Smooth muscle cell (in vitro differentiated cells): ENCODE measurements at regions not wholly inside any gene's neighbourhood (a gene's known extent, or its start where the extent isn't known, plus 50 kb on each side); places are given as distances from the start of the nearest gene placed in this dataset.

ENCODE experiments used
- DNase-seq: peaks from one replicate; lab custom pipeline; 2025; ENCODE audit not compliant: unreplicated experiment; lab: John Stamatoyannopoulos, UW
- H2AFZ ChIP-seq: fragments of 200-600 bp; sonication (generic); 2 replicates; pipeline ENCODE4 v1.6.0; 2016; ENCODE audit warnings: antibody characterized with exemption, low read depth, mild to moderate bottlenecking
- H3F3A ChIP-seq: fragments of 200-600 bp; sonication (generic); 2 replicates; pipeline ENCODE4 v1.6.0; 2017; ENCODE audit warnings: antibody characterized with exemption, low read depth
- H3K27ac ChIP-seq: fragments of 200-600 bp; sonication (generic); 2 replicates; pipeline ENCODE4 v1.5.1; 2016; ENCODE audit warnings: low read depth, mild to moderate bottlenecking
- H3K27me3 ChIP-seq: fragments of 200-600 bp; sonication (generic); 2 replicates; pipeline ENCODE4 v1.6.1; 2016; ENCODE audit warnings: low read depth, mild to moderate bottlenecking
- H3K36me3 ChIP-seq: fragments of 200-600 bp; sonication (generic); 2 replicates; pipeline ENCODE4 v1.5.1; 2016; ENCODE audit warnings: low read depth
- H3K4me1 ChIP-seq: fragments of 200-600 bp; sonication (generic); 2 replicates; pipeline ENCODE4 v1.5.1; 2016; ENCODE audit warnings: low read depth
- H3K4me2 ChIP-seq: fragments of 200-600 bp; sonication (generic); 2 replicates; pipeline ENCODE4 v1.6.0; 2016; ENCODE audit warnings: mild to moderate bottlenecking
- H3K4me3 ChIP-seq: fragments of 200-600 bp; sonication (generic); 2 replicates; pipeline ENCODE4 v1.5.1; 2016; ENCODE audit warnings: mild to moderate bottlenecking
- H3K79me2 ChIP-seq: fragments of 200-600 bp; sonication (generic); 2 replicates; pipeline ENCODE4 v1.6.0; 2016; ENCODE audit warnings: low read depth, mild to moderate bottlenecking
- H3K9ac ChIP-seq: fragments of 200-600 bp; sonication (generic); 2 replicates; pipeline ENCODE4 v1.6.0; 2016; ENCODE audit warnings: low read depth
- H3K9me3 ChIP-seq: fragments of 200-600 bp; sonication (generic); replicated peaks from 2 replicates; pipeline ENCODE4 v1.5.1; 2016; ENCODE audit warnings: low read depth
- H4K20me1 ChIP-seq: fragments of 200-600 bp; sonication (generic); 2 replicates; pipeline ENCODE4 v1.6.0; 2016; ENCODE audit warnings: low read depth
- WGBS: methylation state at CpG from one replicate; pipeline ENCODE4 v1.1.7; 2016; ENCODE audit warnings: low lambda C conversion rate; 5-methylcytosine and 5-hydroxymethylcytosine counted together
- TF ChIP-seq, protein P1 (sequence below): fragments of 200-600 bp; sonication (generic); IDR thresholded peaks from 2 replicates; pipeline ENCODE4 v1.5.1; 2017; ENCODE audit warnings: borderline replicate concordance, mild to moderate bottlenecking, antibody characterized with exemption; ENCODE audit not compliant: insufficient read depth, poor library complexity, severe bottlenecking

DNA sequence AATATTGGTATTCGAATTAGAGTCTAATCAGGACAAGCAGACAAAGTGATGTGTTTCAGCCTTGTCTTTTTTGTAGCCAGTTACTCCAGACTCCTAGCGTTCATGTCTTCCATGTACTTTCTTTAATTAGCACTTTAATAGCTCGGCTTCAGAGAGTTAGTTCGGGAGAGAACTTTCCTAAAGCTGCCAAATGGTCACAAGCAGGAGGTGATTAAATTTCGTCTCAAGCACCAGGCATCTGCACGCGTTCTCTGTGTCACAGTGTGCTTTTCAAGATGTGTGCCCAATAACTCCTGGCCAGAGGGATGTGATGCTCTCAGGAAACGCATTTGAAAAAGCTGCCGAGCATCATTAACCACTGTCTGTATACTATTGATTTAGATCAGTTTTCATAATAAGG, 790.8 kb downstream of the SOCS6 start:
- Histone ChIP-seq H3K9me3 (no peaks in the 10 kb centered on the region), H3K79me2 (no peaks in the 10 kb centered on the region), H3K27me3 (no peaks in the 10 kb centered on the region), H3K4me3 (no peak overlapping the region), H3K4me2 (no peak overlapping the region), H3F3A (no peaks in the 10 kb centered on the region), H3K4me1 (no peaks in the 10 kb centered on the region), H4K20me1 (no peaks in the 10 kb centered on the region), H3K36me3 (no peaks in the 10 kb centered on the region), H3K27ac (no peak overlapping the region), H3K9ac (no peak overlapping the region), H2AFZ (no peak overlapping the region)
- DNase-seq: no peak
- 78% methylated on average over 9 of the region's 9 CpGs for WGBS
- TF ChIP-seq, protein P1, sequence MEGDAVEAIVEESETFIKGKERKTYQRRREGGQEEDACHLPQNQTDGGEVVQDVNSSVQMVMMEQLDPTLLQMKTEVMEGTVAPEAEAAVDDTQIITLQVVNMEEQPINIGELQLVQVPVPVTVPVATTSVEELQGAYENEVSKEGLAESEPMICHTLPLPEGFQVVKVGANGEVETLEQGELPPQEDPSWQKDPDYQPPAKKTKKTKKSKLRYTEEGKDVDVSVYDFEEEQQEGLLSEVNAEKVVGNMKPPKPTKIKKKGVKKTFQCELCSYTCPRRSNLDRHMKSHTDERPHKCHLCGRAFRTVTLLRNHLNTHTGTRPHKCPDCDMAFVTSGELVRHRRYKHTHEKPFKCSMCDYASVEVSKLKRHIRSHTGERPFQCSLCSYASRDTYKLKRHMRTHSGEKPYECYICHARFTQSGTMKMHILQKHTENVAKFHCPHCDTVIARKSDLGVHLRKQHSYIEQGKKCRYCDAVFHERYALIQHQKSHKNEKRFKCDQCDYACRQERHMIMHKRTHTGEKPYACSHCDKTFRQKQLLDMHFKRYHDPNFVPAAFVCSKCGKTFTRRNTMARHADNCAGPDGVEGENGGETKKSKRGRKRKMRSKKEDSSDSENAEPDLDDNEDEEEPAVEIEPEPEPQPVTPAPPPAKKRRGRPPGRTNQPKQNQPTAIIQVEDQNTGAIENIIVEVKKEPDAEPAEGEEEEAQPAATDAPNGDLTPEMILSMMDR: no peak

DNA sequence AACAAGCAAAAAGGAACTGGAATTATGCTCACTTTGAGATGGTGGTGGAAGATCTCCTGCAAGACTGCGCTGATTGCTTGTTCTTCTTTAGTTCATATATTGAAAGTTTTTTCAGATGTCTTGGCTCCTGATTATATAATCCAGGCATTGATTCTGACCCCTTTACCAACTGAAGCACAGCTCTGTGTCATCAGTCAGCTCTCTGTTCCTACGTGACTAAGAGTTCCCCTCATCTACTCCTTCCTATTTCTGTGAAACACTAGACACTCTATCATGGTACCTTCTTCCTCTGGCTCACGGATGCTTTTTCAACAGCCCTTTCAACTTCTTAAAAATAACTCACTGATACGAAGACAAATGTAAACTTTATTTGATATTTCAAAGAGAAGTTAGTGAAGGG, 788.6 kb downstream of the SOCS6 start:
- Histone ChIP-seq H3K36me3 (no peaks in the 10 kb centered on the region), H3K9ac (no peak overlapping the region), H3K27me3 (no peaks in the 10 kb centered on the region), H2AFZ (no peak overlapping the region), H4K20me1 (no peaks in the 10 kb centered on the region), H3K79me2 (no peaks in the 10 kb centered on the region), H3K27ac (no peak overlapping the region), H3F3A (no peaks in the 10 kb centered on the region), H3K4me1 (no peaks in the 10 kb centered on the region), H3K4me2 (no peak overlapping the region), H3K9me3 (no peaks in the 10 kb centered on the region), H3K4me3 (no peak overlapping the region)
- no peak for DNase-seq
- TF ChIP-seq, protein P1: no peak
- WGBS: 58% methylated on average over 4 of the region's 4 CpGs

DNA sequence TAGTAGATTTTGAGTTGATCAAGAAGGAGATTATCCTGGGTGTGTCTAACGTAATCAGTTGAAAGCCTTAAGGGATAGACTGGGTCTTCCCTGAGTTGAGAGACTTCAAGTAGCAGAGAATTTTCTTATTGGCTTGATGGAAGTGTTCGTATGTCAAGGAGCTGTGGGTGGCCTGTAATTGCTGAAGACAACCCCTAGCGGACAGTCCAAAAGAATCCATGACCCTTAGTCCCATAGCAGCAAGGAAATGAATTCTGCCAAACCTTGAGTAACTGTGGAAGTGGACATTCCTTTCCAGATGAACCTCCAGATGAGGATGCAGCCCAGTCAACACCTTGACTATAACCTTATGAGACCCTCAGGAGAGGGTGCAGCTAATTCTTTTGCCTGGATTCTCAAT, 786.3 kb downstream of the SOCS6 start:
- no peak for DNase-seq
- Histone ChIP-seq H4K20me1 (no peaks in the 10 kb centered on the region), H3K27ac (no peak overlapping the region), H3K36me3 (no peaks in the 10 kb centered on the region), H3K9me3 (no peaks in the 10 kb centered on the region), H3K79me2 (no peaks in the 10 kb centered on the region), H2AFZ (no peak overlapping the region), H3K27me3 (no peaks in the 10 kb centered on the region), H3K4me1 (no peaks in the 10 kb centered on the region), H3K9ac (no peak overlapping the region), H3K4me3 (no peak overlapping the region), H3F3A (no peaks in the 10 kb centered on the region), H3K4me2 (no peak overlapping the region)
- 56% methylated on average over 3 of the region's 3 CpGs for WGBS
- TF ChIP-seq, protein P1: no peak

DNA sequence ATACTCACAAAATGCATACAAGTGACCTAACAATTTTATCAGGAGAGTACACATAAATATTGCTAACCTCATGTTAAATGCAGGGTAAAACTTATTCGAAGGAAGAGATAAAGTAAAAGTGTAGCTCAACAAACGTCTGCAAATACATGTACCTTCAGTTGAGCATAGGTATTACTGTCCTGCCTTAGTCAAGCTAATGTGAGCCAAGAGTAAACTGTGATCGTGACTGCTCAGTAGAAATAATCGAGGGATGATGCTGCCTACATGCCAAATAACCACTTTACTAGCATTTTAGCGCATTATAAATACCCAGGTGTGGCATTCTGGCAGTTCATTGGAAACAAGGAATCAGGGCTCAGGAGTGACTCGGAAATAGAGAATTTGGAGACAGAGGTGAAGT, 779.5 kb downstream of the SOCS6 start:
- no peaks in the 10 kb centered on the region for H3K4me1 ChIP-seq
- no peaks in the 10 kb centered on the region for H4K20me1 ChIP-seq
- no peak overlapping the region for H3K4me3 ChIP-seq
- no peaks in the 10 kb centered on the region for H3F3A ChIP-seq
- no peak overlapping the region for H3K4me2 ChIP-seq
- peaks cover 4% of the 10 kb centered on the region for H3K27me3 ChIP-seq
- DNase-seq: no peak
- no peaks in the 10 kb centered on the region for H3K9me3 ChIP-seq
- H3K36me3 ChIP-seq: no peaks in the 10 kb centered on the region
- no peaks in the 10 kb centered on the region for H3K79me2 ChIP-seq
- no peak overlapping the region for H3K27ac ChIP-seq
- WGBS: 62% methylated on average over 6 of the region's 6 CpGs
- H3K9ac ChIP-seq: no peak overlapping the region
- H2AFZ ChIP-seq: no peak overlapping the region
- TF ChIP-seq, protein P1: no peak
